OCI-LY3 (cell line): ENCODE measurements at regions not wholly inside any gene's neighbourhood (a gene's known extent, or its start where the extent isn't known, plus 50 kb on each side); places are given as distances from the start of the nearest gene placed in this dataset.

Experiments used
- CTCF ChIP-seq: fragments of 200-600, 300-600 bp; sonication (generic); IDR thresholded peaks from 2 replicates; pipeline ENCODE4 v1.5.1; 2014; ENCODE audit warnings: antibody characterized with exemption, low read length, low read depth
- EZH2phosphoT487 ChIP-seq: fragments of 200-600 bp; shearing (Covaris generic); IDR thresholded peaks from 2 replicates; pipeline ENCODE4 v1.6.1; 2018; ENCODE audit warnings: antibody characterized with exemption, mixed run types, low read depth

GRCh38 chr13:19305434-19305833, 123.8 kb upstream of the TUBA3C start:
- TF ChIP-seq CTCF: no peak
- TF ChIP-seq EZH2phosphoT487: no peak
